GM19351 (cell line): ENCODE measurements at regions not wholly inside any gene's neighbourhood (a gene's known extent, or its start where the extent isn't known, plus 50 kb on each side); places are given as distances from the start of the nearest gene placed in this dataset.

Source experiments
- ATAC-seq: cut with Tn5 transposase; IDR thresholded peaks from one replicate; pipeline ENCODE4 v1.9.1; 2021; ENCODE audit warnings: mild to moderate bottlenecking, moderate library complexity; ENCODE audit not compliant: unreplicated experiment

- ATAC-seq = no peak
Observed at GRCh38 chr4:26094076-26094475, 180.1 kb downstream of the SMIM20 start.

- no peak for ATAC-seq
Observed at GRCh38 chr4:26094911-26095310, 180.9 kb downstream of the SMIM20 start.

- ATAC-seq = no peak
Observed at GRCh38 chr4:26099967-26100366, 185.9 kb downstream of the SMIM20 start.

- no peak for ATAC-seq
Observed at GRCh38 chr4:26101011-26101410, 187.0 kb downstream of the SMIM20 start.

- peak; percentile 79 for ATAC-seq
Observed at GRCh38 chr4:26104056-26104685, 190.2 kb downstream of the SMIM20 start.

GRCh38 chr4:26105337-26105736, 191.3 kb downstream of the SMIM20 start:
- no peak for ATAC-seq

- ATAC-seq = peak; percentile 74
Observed at GRCh38 chr4:26105815-26106699, 192.0 kb downstream of the SMIM20 start.

- no peak for ATAC-seq
Observed at GRCh38 chr4:26106776-26107175, 192.8 kb downstream of the SMIM20 start.

GRCh38 chr4:26108054-26108453, 194.0 kb downstream of the SMIM20 start:
- ATAC-seq = no peak

- ATAC-seq = no peak
Observed at GRCh38 chr4:26110493-26110892, 196.5 kb downstream of the SMIM20 start.

GRCh38 chr4:26113339-26113940, 199.4 kb downstream of the SMIM20 start:
- ATAC-seq = no peak

GRCh38 chr4:26116057-26116456, 202.0 kb downstream of the SMIM20 start:
- ATAC-seq = no peak

GRCh38 chr4:26120098-26120825, 200.6 kb upstream of the RBPJ start:
- ATAC-seq = no peak

GRCh38 chr4:26122690-26123089, 198.1 kb upstream of the RBPJ start:
- ATAC-seq = no peak

GRCh38 chr4:26124753-26125321, 196.0 kb upstream of the RBPJ start:
- no peak for ATAC-seq

GRCh38 chr4:26126143-26126718, 194.6 kb upstream of the RBPJ start:
- ATAC-seq = peak; percentile 40

GRCh38 chr4:26126994-26127393, 193.8 kb upstream of the RBPJ start:
- no peak for ATAC-seq

GRCh38 chr4:26127851-26128337, 192.9 kb upstream of the RBPJ start:
- no peak for ATAC-seq

- peak; percentile 77 for ATAC-seq
Observed at GRCh38 chr4:26130173-26130572, 190.6 kb upstream of the RBPJ start.

- ATAC-seq = no peak
Observed at GRCh38 chr4:26130841-26131432, 189.9 kb upstream of the RBPJ start.
